A549 (cell line): ENCODE measurements at regions not wholly inside any gene's neighbourhood (a gene's known extent, or its start where the extent isn't known, plus 50 kb on each side); places are given as distances from the start of the nearest gene placed in this dataset.

Experiments
- ATAC-seq, 2 experiments: fragments of 200-7000 bp in 1 of 2; fragments of >200 bp in 1 of 2; cut with Nextera tagmentation in 1 of 2; cut with Tn5 transposase in 1 of 2; 3 replicates each; pipeline versions ENCODE4 v1.8.0 to v1.9.1; 2018 to 2020; ENCODE audit warnings: mild to moderate bottlenecking in 1 of 2, moderate library complexity in 1 of 2
- CTCF ChIA-PET: fragments of 300-600 bp; sonication (Branson Sonifier 250); formaldehyde crosslinking; extraction: SDS; loops from one replicate; lab custom pipeline; 2021; ENCODE audit warnings: antibody characterized with exemption, inconsistent platforms; lab: Yijun Ruan, JAX
- POLR2A ChIA-PET: fragments of 350-600 bp; formaldehyde crosslinking; extraction: SDS; loops from one replicate; lab custom pipeline; 2021; ENCODE audit warnings: antibody characterized with exemption, inconsistent platforms; lab: Yijun Ruan, JAX
- DNase-seq, 2 experiments: peaks; one replicate each; pipeline versions ENCODE4 v3.0.0 to v3.0.0-alpha.2; 2011 to 2016; ENCODE audit warnings: low read depth in 1 of 2, low spot score in 1 of 2
- FAIRE-seq: peaks from 2 replicates; lab custom pipeline; 2011; peaks lifted over from hg19 to GRCh38; lab: Jason Lieb, UNC
- H3K27ac ChIP-seq, 2 experiments: fragments of >200 bp; sonication (Bioruptor Twin); formaldehyde crosslinking; 3 replicates each; pipeline ENCODE4 v1.5.1; 2016 to 2017
- H3K4me1 ChIP-seq: fragments of >200 bp; sonication (Bioruptor Twin); formaldehyde crosslinking; 3 replicates; pipeline ENCODE4 v1.6.1; 2016
- H3K4me2 ChIP-seq: fragments of >200 bp; sonication (Bioruptor Twin); formaldehyde crosslinking; 3 replicates; pipeline ENCODE4 v1.6.1; 2016
- H3K4me3 ChIP-seq: fragments of >200 bp; sonication (Bioruptor Twin); formaldehyde crosslinking; 3 replicates; pipeline ENCODE4 v1.5.1; 2016
- H3K9me3 ChIP-seq: fragments of >200 bp; sonication (Bioruptor Twin); formaldehyde crosslinking; 3 replicates; pipeline ENCODE4 v1.6.1; 2016
- BHLHE40 ChIP-seq: IDR thresholded peaks from 2 replicates; pipeline ENCODE4 v1.6.1; 2012; ENCODE audit warnings: low read depth, low read length, inconsistent platforms
- CBX2 ChIP-seq: fragments of 200-600 bp; sonication (generic); IDR thresholded peaks from 2 replicates; pipeline ENCODE4 v1.6.1; 2016; ENCODE audit warnings: low read depth, mild to moderate bottlenecking, borderline replicate concordance
- CBX8 ChIP-seq: fragments of 200-600 bp; sonication (generic); IDR thresholded peaks from 2 replicates; pipeline ENCODE4 v1.6.1; 2016
- CEBPB ChIP-seq, 2 experiments: fragments of >200 bp in 1 of 2; sonication (Bioruptor Twin) in 1 of 2; formaldehyde crosslinking in 1 of 2; IDR thresholded peaks; 2 replicates each; pipeline ENCODE4 v1.6.1; 2012 to 2016
- EHMT2 ChIP-seq: fragments of 200-600 bp; sonication (generic); IDR thresholded peaks from 2 replicates; pipeline ENCODE4 v1.6.1; 2016; ENCODE audit warnings: antibody characterized with exemption, low read depth, mild to moderate bottlenecking, moderate library complexity
- FOXS1 ChIP-seq: fragments of 250-450 bp; sonication (Bioruptor Pico); IDR thresholded peaks from 2 replicates; pipeline ENCODE4 v1.5.0; 2020; ENCODE audit warnings: mild to moderate bottlenecking, moderate library complexity
- GATA3 ChIP-seq: IDR thresholded peaks from 2 replicates; pipeline ENCODE4 v1.6.1; 2012; ENCODE audit warnings: borderline replicate concordance
- HDAC2 ChIP-seq: fragments of 200-600 bp; sonication (generic); IDR thresholded peaks from 2 replicates; pipeline ENCODE4 v1.6.1; 2016
- HEYL ChIP-seq: fragments of 250-450 bp; sonication (Bioruptor Pico); IDR thresholded peaks from 2 replicates; pipeline ENCODE4 v1.8.0; 2021; ENCODE audit warnings: mild to moderate bottlenecking, moderate library complexity
- HOXA7 ChIP-seq: fragments of 250-450 bp; sonication (Bioruptor Pico); IDR thresholded peaks from 2 replicates; pipeline ENCODE4 v1.5.0; 2020; ENCODE audit warnings: mild to moderate bottlenecking, moderate library complexity
- JUNB ChIP-seq: fragments of >200 bp; sonication (Bioruptor Twin); formaldehyde crosslinking; IDR thresholded peaks from 2 replicates; pipeline ENCODE4 v1.6.1; 2016
- NR3C1 ChIP-seq: fragments of >200 bp; sonication (Bioruptor Twin); formaldehyde crosslinking; IDR thresholded peaks from 3 replicates; pipeline ENCODE4 v1.6.1; 2017
- PHF8 ChIP-seq: fragments of 200-600 bp; sonication (generic); IDR thresholded peaks from 2 replicates; pipeline ENCODE4 v1.6.1; 2016; ENCODE audit warnings: low read depth, mild to moderate bottlenecking, antibody characterized with exemption, moderate library complexity, borderline replicate concordance
- RARB ChIP-seq: fragments of 250-450 bp; sonication (Bioruptor Pico); IDR thresholded peaks from 2 replicates; pipeline ENCODE4 v1.8.0; 2021; ENCODE audit warnings: mild to moderate bottlenecking, moderate library complexity
- RCOR1 ChIP-seq: fragments of 150-350 bp; IDR thresholded peaks from 2 replicates; pipeline ENCODE4 v1.6.1; 2014; ENCODE audit warnings: antibody characterized with exemption, low read length, low read depth
- TP53 ChIP-seq: fragments of 250-450 bp; sonication (Bioruptor Pico); IDR thresholded peaks from 2 replicates; pipeline ENCODE4 v1.5.0; 2021; ENCODE audit warnings: mild to moderate bottlenecking, moderate library complexity
- TF ChIP-seq, protein P1 (sequence below): fragments of 150-350 bp; IDR thresholded peaks from 2 replicates; pipeline ENCODE4 v1.6.1; 2014; ENCODE audit warnings: low read depth, mild to moderate bottlenecking, low read length
- TF ChIP-seq, protein P2 (sequence below): IDR thresholded peaks from 2 replicates; pipeline ENCODE4 v1.6.1; 2012
- TF ChIP-seq, protein P3 (sequence below): fragments of 450-650 bp; IDR thresholded peaks from 2 replicates; pipeline ENCODE4 v1.6.1; 2014; ENCODE audit warnings: antibody characterized with exemption
- TF ChIP-seq, protein P4 (sequence below): fragments of 250-450 bp; sonication (Bioruptor Pico); IDR thresholded peaks from 2 replicates; pipeline ENCODE4 v1.5.0; 2021; ENCODE audit warnings: mild to moderate bottlenecking, moderate library complexity, borderline replicate concordance
- TF ChIP-seq, protein P5 (sequence below): fragments of >200 bp; sonication (Bioruptor Twin); formaldehyde crosslinking; IDR thresholded peaks from 3 replicates; pipeline ENCODE4 v1.6.1; 2016

DNA sequence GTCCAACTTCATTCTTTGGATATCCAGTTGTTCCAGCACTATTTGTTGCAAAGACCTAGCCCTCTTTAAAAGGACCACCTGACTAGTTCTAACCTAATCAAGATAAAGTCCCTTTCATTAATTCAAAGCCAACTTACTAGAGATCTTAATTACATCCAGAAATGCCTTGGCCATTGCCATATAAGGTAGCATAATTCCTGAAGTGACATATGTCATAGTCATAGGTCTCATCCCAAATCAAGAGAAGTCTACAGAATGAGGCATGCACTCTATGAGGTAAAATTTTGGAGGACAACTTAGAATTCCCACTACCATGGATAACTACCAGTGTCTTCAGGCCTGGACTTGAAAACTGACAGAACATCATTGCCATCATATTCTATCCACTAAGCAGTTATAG, 420.4 kb upstream of the ID4 start:
- Histone ChIP-seq H3K4me3 (no peak overlapping the region), H3K9me3 (no peaks in the 10 kb centered on the region), H3K4me2 (no peak overlapping the region), H3K4me1 (peaks cover 26% of the 10 kb centered on the region), H3K27ac (no peak overlapping the region; a peak in 2 of 6 replicates)
- ChIA-PET POLR2A (no interaction called here), CTCF (no interaction called here)
- ATAC-seq = no peak
- FAIRE-seq = no peak
- no peak for TF ChIP-seq TP53 (CRISPR knock-in tag)
- no peak for TF ChIP-seq CBX8
- no peak for TF ChIP-seq HOXA7 (CRISPR knock-in tag)
- no peak for TF ChIP-seq RCOR1
- TF ChIP-seq, protein P1, sequence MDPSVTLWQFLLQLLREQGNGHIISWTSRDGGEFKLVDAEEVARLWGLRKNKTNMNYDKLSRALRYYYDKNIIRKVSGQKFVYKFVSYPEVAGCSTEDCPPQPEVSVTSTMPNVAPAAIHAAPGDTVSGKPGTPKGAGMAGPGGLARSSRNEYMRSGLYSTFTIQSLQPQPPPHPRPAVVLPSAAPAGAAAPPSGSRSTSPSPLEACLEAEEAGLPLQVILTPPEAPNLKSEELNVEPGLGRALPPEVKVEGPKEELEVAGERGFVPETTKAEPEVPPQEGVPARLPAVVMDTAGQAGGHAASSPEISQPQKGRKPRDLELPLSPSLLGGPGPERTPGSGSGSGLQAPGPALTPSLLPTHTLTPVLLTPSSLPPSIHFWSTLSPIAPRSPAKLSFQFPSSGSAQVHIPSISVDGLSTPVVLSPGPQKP = no peak
- TF ChIP-seq HEYL (CRISPR knock-in tag) = no peak
- no peak for DNase-seq

DNA sequence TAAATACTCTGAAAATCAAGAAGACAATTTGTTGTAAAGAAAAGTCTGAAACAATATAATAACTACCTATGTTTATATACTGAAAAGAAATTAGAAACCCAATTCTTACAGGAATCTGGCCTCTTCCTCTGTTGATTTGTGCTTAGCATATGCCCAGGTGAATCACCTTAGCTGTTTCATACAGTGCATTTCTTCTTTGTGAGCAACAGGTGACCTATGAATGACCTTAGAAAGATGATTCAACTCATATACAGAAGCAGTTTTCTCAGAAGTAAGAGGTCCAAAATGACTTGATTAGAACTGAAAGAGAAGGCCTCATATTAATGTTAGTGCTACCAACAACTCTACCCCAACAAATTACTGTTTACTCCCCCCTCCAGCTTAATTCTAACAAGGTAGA, 419.5 kb upstream of the ID4 start:
- ATAC-seq (peak; percentile 43 to 47; a peak in 3 of 6 replicates), FAIRE-seq (no peak), DNase-seq (peak in 1 of 2 experiments; percentile 20)
- Histone ChIP-seq H3K4me2 (peak overlapping the region; percentile 34), H3K9me3 (no peaks in the 10 kb centered on the region), H3K4me1 (peaks cover 26% of the 10 kb centered on the region), H3K4me3 (no peak overlapping the region), H3K27ac (peak overlapping the region in 1 of 2 experiments; percentile 67; a peak in 3 of 6 replicates)
- POLR2A ChIA-PET = no interaction called here
- CTCF ChIA-PET = no interaction called here
- TF ChIP-seq, protein P2, sequence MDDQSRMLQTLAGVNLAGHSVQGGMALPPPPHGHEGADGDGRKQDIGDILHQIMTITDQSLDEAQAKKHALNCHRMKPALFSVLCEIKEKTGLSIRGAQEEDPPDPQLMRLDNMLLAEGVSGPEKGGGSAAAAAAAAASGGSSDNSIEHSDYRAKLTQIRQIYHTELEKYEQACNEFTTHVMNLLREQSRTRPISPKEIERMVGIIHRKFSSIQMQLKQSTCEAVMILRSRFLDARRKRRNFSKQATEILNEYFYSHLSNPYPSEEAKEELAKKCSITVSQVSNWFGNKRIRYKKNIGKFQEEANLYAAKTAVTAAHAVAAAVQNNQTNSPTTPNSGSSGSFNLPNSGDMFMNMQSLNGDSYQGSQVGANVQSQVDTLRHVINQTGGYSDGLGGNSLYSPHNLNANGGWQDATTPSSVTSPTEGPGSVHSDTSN = no peak
- TF ChIP-seq CBX2 (no peak), EHMT2 (no peak), NR3C1 (no peak), GATA3 (no peak), HDAC2 (no peak), JUNB (no peak), FOXS1 (CRISPR knock-in tag) (no peak), CEBPB (IDR thresholded peaks at IDR 0.05) (no peak), CBX8 (no peak), PHF8 (no peak), RARB (CRISPR knock-in tag) (no peak), BHLHE40 (no peak)
- TF ChIP-seq, protein P3, sequence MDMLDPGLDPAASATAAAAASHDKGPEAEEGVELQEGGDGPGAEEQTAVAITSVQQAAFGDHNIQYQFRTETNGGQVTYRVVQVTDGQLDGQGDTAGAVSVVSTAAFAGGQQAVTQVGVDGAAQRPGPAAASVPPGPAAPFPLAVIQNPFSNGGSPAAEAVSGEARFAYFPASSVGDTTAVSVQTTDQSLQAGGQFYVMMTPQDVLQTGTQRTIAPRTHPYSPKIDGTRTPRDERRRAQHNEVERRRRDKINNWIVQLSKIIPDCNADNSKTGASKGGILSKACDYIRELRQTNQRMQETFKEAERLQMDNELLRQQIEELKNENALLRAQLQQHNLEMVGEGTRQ = no peak
- TF ChIP-seq, protein P4, sequence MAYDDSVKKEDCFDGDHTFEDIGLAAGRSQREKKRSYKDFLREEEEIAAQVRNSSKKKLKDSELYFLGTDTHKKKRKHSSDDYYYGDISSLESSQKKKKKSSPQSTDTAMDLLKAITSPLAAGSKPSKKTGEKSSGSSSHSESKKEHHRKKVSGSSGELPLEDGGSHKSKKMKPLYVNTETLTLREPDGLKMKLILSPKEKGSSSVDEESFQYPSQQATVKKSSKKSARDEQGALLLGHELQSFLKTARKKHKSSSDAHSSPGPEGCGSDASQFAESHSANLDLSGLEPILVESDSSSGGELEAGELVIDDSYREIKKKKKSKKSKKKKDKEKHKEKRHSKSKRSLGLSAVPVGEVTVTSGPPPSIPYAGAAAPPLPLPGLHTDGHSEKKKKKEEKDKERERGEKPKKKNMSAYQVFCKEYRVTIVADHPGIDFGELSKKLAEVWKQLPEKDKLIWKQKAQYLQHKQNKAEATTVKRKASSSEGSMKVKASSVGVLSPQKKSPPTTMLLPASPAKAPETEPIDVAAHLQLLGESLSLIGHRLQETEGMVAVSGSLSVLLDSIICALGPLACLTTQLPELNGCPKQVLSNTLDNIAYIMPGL (CRISPR knock-in tag) = no peak
- TF ChIP-seq, protein P5, sequence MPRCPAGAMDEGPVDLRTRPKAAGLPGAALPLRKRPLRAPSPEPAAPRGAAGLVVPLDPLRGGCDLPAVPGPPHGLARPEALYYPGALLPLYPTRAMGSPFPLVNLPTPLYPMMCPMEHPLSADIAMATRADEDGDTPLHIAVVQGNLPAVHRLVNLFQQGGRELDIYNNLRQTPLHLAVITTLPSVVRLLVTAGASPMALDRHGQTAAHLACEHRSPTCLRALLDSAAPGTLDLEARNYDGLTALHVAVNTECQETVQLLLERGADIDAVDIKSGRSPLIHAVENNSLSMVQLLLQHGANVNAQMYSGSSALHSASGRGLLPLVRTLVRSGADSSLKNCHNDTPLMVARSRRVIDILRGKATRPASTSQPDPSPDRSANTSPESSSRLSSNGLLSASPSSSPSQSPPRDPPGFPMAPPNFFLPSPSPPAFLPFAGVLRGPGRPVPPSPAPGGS = no peak
